NCI-H1048 (cell line): ENCODE measurements at regions not wholly inside any gene's neighbourhood (a gene's known extent, or its start where the extent isn't known, plus 50 kb on each side); places are given as distances from the start of the nearest gene placed in this dataset.
"Not testable (repeated sequence)": the region's sequence is repeated elsewhere in the genome, so short reads cannot be mapped to it uniquely, and the experiment has no call there.

Experiments
- DNase-seq: peaks from one replicate; lab custom pipeline; 2025; lab: John Stamatoyannopoulos, UW

DNA sequence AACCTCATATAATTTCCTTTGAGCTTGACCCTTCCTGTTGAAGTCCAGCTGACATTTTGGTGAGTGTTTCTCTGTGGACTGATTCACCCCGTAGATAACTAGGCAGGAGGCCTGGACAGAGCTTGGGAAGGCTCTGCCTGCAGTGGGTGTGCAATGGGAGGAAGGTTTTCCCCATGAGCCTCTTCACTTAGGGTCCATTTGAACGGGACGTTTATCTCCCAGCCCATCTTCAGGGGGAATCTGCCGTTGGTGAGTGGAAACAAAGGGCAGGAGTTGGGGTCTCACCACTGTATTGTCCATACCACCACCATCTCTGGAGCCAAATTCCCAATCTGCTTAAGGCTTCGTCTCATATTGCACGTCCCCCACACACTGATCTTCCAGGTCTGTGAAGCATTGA is 825.6 kb upstream of the TPTE start:
- DNase-seq = not testable (repeated sequence)

DNA sequence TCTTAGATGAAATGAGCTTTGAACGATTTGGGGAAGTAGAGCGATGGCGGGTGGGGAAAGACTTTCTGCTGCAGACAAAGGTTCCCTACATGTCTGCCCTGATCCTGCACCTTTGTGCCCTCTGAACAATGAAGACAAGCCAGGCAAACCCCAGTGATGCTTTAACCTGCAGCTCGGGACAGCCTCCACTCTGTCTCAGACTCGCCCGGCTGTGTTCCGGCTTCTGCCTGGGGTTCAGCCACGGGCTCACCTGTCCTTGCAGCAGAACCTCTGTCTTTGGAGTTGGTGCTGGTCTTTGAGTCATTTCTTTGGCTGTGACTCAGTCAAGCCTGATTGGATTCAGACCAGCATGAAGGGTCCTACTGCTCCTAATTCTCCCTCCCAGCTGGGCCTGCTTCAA is 823.6 kb upstream of the TPTE start:
- not testable (repeated sequence) for DNase-seq

DNA sequence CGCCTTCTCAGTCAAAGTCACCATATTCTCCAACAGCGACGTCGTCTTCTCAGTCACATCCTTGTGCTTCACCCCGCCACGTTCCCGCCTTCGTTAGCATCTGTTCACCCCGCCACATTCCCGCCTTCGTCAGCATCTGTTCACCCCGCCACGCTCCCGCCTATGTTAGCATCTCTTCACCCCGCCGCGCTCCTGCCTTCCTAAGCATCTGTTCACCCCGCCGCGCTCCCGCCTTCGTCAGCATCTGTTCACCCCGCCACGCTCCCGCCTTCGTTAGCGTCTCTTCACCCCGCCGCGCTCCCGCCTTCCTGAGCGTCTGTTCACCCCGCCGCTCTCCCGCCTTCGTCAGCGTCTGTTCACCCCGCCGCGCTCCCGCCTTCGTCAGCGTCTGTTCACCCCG is 816.4 kb upstream of the TPTE start:
- DNase-seq = not testable (repeated sequence)

DNA sequence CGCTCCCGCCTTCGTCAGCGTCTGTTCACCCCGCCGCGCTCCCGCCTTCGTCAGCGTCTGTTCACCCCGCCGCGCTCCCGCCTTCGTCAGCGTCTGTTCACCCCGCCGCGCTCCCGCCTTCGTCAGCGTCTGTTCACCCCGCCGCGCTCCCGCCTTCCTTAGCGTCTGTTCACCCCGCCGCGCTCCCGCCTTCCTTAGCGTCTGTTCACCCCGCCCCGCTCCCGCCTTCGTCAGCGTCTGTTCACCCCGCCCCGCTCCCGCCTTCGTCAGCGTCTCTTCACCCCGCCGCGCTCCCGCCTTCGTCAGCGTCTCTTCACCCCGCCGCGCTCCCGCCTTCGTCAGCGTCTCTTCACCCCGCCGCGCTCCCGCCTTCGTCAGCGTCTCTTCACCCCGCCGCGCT is 815.9 kb upstream of the TPTE start:
- not testable (repeated sequence) for DNase-seq

DNA sequence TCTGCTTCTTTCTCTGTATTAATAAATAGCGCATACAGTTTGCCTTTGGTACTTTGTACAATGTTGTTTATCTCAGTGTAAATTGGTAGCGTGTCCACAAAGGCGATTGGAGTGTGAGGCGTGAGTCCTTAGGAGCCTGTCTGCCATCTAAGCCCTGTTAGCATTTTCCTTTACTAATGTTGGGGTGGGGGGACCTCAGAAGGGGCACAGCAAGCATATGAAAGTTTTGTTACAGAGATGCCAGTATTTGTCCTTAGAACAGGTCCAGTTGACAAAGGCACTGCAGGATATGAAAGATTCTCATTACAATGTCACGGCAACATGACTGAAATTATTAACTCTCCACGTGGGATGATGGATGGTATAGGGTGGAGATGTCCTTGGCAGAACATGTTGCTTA is 796.8 kb upstream of the TPTE start:
- DNase-seq = not testable (repeated sequence)

DNA sequence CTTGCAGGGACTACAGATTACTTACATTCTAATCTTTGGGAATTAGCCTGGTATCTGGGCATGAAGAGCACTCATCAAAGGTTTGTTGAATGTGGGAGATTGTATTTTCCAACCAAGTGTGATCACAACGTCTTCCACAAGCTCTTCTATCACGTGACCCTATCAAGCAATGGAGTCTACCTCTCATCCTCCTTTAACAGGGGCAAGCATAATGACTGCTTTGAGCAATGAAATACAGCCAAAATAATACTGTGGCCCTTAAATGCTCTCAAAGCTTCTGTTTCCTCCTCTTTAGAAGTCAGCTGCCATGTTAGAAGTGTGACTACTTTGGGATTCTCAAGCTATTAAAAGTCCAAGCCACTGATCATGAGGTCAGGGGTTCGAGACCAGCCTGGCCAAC is 794.2 kb upstream of the TPTE start:
- not testable (repeated sequence) for DNase-seq

DNA sequence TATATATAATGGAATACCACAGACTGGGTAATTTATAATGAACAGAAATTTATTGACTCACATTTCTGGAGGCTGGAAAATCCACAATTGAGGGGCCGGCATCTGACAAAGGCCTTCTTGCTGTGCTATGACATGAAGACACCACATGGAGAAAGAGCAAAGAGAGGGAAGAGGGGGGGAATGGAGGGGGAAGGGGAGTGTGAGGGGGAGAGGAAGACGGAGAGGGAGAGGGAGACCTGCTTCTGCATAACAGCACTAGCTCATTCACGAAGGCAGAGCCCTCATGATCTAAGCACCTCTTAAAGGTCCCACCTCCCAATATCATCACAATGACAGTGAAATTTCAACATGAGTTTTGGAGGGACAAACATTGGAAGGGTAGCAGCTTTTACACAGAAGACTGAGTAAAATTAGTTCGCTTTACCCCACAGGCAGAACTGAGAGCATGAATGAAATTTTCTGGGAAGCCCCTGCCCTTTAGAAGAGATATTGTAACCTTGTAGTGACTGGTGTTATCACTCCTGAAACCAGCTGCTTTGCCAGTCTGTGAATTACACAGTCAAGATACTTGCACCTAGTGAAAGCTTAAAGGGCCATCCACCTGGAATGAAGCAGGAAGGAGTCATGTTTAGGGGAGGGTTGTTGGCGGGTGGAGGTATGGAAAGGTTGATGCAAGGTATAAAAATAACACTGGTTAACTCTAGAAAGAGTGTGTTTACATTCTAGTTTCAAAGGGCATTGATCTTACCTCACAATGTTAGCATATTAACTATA is 793.0 kb upstream of the TPTE start:
- DNase-seq = not testable (repeated sequence)

DNA sequence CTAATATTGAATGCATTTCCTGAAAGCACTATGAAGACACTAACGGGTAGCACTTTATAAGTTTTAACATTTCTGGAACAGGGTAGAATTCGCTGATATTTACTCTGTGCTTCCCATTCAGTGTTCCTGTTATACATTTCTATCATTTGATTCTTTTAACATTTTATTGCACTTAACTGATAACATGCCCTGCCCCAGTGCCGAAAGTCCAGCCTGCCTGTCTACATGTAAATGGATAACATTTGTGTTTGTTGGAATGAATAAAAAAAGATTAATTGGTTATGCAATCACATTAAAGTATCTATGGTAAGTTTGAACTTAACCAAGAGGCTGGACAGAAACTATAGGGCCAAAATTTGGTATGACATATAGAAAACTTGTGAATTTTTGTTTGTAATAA is 790.5 kb upstream of the TPTE start:
- no peak for DNase-seq

DNA sequence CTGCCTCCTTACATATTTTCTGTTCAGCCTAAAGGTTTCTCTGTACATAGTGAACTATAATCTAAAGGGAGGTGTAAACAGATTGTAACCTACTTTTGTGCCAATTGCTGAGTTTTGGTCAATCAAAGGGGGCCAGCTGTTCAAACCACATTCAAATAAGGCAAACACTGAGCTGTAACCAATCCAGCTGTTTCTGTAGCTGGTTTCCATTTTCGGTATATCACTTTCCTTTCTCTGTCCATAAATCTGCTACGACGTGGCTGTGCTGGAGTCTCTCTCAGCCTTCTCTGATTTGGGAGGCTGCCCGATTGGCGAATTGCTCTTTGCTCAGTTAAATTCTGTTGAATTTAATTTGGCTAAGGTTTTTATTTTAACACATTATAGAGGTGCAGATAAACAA is 790.1 kb upstream of the TPTE start:
- DNase-seq = not testable (repeated sequence)

DNA sequence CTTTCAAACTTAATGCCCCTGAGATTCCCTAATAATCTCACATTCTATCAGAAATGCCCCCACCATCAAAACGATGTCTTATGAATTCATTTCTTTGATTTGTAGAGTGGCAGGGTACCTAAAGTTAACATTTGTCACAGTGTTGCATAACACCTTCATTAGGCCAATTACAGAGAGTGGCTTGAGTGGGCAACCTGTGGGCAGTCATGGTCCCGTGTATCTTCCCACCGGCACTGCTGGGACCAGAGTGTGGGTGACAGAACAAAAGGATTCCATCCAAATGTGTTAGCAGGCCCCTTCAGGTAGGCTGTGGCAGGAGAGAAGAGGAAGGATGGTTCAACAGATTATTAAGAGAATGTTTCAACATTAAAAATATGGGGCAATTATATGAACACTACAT is 788.8 kb upstream of the TPTE start:
- DNase-seq = not testable (repeated sequence)

DNA sequence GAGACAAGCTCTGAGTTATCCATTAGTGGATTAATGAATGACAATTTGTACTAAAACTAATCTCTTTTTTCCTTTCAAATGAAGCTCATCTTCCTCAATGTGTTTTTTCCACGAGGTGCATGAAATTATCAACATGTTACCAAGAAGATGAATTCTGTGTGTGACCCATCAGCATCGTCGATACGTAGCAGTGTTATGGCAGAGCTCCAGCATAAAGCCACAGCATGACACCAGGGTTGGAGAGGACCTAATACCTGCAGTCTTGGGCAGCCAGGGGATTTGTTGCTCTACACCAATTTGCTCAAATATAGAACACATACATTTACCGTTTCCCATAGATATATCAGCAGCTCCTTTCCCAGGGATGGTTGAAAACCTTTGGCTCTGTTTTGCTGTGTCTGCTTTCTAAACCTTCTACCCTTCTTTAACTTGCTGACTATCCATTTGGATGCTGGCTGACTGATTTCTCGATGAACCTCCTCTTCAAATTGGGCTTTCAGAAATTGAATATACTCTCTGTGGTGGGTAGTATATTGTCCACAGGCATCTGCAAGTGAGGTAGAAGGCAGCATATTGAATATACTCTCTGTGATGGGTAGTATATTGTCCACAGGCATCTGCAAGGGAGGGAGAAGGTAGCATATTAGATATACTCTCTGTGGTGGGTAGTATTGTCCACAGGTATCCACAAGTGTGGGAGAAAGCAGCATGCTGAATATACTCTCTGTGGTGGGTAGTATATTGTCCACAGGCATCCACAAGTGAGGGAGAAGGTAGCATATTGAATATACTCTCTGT is 787.4 kb upstream of the TPTE start:
- not testable (repeated sequence) for DNase-seq

DNA sequence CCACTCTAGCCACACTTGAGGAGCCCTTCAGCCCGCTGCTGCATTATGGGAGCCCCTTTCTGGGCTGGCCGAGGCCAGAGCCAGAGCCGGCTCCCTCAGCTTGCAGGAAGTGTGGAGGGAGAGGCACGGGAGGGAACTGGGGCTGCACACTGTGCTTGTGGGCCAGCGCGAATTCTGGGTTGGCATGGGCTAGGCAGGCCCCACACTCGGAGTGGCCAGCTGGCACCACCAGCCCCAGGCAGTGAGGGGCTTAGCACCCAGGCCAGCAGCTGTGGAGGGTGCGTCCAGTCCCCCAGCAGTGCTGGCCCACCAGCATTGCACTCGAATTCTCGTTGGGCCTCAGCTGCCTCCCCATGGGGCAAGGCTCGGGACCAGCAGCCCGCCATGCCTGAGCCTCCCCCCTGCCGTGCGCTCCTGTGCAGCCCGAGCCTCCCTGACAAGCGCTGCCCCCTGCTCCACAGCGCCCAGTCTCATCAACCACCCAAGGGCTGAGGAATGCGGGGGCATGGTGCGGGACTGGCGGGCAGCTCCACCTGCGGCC is 785.9 kb upstream of the TPTE start:
- DNase-seq = no peak

DNA sequence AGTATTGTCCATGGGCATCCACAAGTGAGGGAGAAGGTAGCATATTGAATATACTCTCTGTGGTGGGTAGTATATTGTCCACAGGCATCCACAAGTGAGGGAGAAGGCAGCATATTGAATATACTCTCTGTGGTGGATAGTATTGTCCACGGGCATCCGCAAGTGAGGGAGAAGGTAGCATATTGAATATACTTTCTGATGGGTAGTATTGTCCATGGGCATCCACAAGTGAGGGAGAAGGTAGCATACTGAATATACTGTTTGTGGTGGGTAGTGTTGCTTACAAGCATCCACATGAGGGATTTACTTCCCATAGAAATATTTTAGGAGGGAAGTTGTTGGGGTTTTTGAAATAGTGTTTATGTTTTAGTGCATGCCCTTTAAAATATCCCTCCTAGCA is 784.1 kb upstream of the TPTE start:
- not testable (repeated sequence) for DNase-seq

DNA sequence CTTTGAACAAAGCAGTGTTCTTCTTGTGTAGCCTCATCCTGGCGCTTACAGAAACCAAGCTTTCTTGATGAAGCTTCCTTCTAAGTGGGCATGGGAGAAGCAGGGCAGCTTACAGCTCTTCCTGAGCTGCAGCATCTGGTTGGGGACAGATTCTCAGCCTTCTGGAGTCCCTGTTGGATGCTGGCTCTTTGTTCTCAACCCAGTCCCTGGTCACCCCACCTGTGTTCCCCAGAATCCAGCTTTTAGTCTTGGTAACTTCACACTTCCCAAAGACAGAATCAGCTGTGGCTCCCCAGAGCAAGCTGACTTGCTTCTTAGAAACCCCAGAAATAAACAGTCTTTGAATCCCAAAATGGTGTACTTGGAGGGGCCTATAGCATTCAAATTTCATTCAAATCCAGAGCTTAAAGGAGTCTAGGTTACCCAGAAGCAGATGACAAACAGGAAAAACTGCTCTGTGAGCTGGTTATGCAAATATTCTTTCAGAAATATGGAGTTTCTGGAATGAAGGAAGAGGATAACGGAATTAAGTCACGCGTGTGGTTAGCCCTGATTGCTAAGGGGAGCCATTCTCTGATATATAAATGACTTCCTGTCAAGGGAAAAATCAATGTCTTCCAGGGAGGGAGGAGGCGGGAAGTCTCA is 783.4 kb upstream of the TPTE start:
- peak; percentile 99 for DNase-seq

DNA sequence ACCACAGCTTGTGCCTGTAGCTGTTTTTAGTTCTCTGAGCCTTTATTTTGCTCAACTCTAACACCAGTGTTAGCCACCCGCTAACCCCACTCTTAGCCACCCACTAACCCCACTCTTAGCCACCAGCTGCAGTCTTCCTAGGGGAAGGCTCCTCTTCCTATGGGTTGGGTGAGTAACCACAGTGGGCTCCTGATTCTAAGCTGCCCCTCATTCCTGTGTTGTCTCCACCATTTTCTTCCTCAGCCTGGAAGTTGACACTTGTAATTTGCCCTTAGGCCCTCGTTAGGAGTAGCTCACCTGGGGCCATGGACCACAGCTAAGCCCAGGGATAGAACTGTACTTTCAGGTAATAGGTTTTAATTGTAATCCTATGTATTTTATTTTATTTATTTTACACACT is 782.9 kb upstream of the TPTE start:
- DNase-seq = no peak

DNA sequence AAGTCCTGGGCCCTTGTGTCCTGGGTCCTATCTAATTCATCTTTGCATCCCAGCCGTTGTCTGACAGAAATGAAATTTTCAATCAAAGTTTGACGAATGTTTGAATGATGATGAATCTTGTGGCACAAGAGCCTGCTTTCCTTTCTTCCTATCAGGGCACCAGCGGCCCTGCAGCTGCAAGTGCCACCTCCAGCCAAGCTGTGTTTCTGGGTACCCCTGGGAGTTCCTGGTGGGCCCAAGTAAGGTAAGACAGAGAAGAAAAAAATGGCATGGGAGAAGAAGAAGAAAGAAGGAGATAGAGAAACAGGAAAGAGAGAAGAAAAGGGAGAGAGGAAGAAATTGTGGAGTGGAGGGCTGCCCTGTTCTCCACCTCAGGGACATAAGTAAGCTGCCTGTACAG is 782.1 kb upstream of the TPTE start:
- no peak for DNase-seq

DNA sequence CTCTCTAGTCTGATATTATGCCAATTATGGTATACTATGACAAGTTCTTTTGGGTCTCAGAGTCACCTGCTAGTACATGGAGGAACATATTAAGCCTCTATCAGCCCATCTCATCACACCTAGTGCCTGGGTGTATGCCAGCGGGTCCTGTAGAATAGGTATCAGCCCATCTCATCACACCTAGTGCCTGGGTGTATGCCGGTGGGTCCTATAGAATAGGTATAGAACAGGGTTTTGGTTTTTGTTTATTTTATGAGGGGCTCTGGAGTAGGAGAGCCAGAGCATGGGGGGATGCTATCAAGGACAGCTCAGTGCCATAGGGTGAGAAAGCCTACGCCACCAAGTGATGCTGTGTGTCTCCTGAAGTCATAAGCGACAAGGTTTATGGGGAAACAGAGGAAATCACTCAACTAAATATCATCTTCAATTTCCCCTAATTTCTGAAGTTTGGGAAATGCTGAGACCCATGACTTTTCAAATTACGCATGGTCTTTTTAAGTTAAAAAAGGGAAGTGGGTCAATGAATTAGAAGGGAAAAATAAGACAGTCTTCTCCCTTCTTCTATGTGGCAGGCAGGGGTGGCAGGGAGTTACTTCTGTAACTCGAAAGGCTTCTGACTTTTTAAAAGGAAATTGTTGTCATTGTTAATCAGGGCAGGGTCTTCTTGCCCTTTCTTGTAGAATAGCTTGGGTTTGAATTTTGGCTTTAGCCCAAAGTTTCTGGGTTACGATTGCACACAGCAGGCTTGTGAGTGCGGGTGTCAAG is 781.0 kb upstream of the TPTE start:
- DNase-seq = not testable (repeated sequence)

DNA sequence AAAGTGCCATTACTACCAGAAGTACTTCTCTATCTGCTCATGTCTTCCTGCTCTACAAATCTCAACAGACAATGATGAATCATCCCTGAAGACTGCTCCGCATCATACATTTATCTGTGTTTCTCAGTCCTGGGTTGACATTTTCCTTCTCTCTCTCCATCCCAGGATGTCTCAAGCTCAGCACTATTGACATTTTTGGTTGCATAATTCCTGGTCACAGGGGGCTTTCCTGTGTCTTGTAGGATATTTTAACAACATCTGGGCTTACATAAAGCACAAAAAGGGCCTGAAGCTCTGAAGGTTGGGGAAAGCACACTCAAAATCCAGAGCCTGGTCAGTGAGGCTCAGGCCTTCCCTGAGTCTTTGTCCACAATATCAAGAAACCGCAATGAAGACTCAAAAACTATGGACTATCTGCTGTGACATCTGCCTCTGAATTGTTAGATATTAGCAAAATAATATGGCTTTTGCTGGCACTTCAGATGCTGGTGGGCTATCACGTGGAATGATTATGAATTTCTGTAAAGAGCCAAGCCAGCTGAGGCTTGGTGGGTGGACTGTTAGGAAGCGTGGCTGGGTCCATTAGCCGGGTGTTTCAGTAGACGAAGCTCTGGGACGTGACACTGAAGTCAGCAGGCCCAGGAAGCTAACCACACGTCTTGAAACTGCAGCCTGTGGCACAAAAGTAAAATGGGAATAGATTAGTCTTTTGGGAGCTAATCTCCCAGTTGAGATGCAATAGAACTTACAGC is 780.2 kb upstream of the TPTE start:
- DNase-seq = not testable (repeated sequence)

DNA sequence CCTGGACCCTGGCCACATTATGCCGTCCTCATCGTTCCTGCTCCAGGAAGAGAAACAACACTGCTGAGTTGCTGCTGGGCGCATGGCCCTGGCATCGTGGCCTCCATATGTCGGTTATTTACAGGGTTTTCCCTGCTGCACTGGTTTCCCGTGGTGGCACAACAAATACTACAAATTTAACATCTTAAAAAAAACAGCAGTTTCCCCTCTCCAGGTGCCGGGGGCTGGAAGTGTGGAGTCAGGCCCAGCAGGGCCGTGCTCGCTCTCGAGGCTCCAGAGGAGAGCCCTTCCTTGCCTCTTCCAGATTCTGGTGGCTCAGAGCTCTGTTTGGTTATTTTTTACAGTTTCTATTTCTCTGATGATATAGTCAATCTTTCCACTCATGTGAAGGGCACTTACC is 777.8 kb upstream of the TPTE start:
- not testable (repeated sequence) for DNase-seq

DNA sequence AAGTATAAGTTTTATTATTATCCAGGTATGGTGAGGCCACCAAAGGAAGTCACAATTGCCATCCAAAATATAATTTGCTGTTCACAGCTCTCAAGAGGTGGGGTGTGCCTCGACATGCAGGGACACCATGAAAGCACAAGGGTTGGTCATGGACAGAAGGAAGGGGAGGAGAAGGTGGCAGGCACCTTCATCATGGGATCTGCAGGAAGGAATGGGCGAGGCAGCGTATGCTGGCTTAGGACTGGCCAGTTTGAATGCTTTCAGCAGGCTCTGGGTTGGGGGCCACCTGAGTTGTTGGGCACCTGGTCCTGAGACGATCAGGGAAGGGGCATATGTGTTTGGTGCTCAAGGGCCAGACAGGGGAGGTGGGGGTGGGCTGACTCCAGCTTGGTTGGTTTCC is 777.2 kb upstream of the TPTE start:
- DNase-seq = not testable (repeated sequence)

DNA sequence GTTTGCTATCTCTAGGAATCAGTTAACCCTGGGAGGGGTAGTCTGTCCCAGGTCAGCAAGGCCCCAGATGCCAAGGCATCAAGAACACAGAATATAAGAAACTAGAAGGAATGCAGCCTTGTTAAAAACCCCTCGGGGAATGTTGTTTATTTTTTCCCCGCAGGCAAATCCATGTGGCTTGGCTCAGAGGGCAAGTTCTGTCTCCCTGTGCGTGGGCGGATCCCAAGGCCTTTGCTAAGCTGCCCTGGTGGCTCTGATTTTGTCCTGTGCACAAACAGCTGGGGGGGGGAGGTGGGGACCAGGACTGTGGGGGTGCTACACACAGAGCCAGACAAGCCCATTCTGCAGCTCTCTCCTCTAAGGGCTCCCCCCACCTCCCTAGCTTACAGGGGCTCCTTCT is 776.8 kb upstream of the TPTE start:
- DNase-seq = not testable (repeated sequence)
